Esophagus squamous epithelium (tissue), 4 donors: ENCODE measurements at regions not wholly inside any gene's neighbourhood (a gene's known extent, or its start where the extent isn't known, plus 50 kb on each side); places are given as distances from the start of the nearest gene placed in this dataset.

Experiments
- CTCF ChIP-seq, 6 experiments: fragments of 450-650 bp in 4 of 6; fragments of 200-600 bp in 2 of 6; sonication (generic) in 2 of 6; IDR thresholded peaks; one replicate each; pipeline ENCODE4 v1.5.1; 2016 to 2019; ENCODE audit warnings: antibody characterized with exemption in 6 of 6, mild to moderate bottlenecking in 4 of 6, moderate library complexity in 4 of 6
- POLR2A ChIP-seq, 4 donors: fragments of 450-650 bp; IDR thresholded peaks; one replicate each; pipeline ENCODE4 v1.6.1; 2017; ENCODE audit warnings: antibody characterized with exemption in 4 of 4, mild to moderate bottlenecking in 4 of 4, moderate library complexity in 3 of 4

- no peak for TF ChIP-seq CTCF (IDR thresholded peaks at IDR 0.05)
- TF ChIP-seq POLR2A (IDR thresholded peaks at IDR 0.05): no peak
Measured at GRCh38 chr1:212232090-212232489, 53.1 kb upstream of the PPP2R5A start.
